ENCODE measurements at regions not wholly inside any gene's neighbourhood (a gene's known extent, or its start where the extent isn't known, plus 50 kb on each side); places are given as distances from the start of the nearest gene placed in this dataset.

DNA sequence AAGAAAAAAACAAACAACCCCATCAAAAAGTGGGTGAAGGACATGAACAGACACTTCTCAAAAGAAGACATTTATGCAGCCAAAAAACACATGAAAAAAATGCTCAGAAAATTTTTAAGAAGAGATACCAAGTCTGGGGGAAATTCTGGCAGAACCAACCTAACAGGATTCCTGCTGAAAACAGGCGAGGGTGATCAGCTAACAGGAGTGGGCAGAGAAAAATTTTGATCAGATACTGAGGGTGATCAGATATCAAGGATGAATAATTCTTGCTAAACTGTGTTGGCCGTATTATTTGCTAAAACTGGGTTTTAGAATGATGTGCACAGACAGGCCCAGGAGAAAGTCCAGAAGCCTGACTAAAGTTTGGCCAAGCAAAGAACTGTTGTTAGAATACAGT lies 557.3 kb downstream of the CD109 start:
- Histone ChIP-seq H3K4me1 (replicated peaks) (no peaks in the 10 kb centered on the region), H3K4me3 (no peak overlapping the region), H3K27ac (no peak overlapping the region), H3K27me3 (replicated peaks; ENCODE audit: insufficient read depth) (no peaks in the 10 kb centered on the region), H3K9me3 (no peaks in the 10 kb centered on the region), H3K36me3 (no peaks in the 10 kb centered on the region)
- intact Hi-C loops (cut with DNase I): no loop called here
- DNase-seq (ENCODE audit: low spot score): no peak
- TF ChIP-seq POLR2AphosphoS5 (IDR thresholded peaks at IDR 0.05) (no peak), POLR2A (IDR thresholded peaks at IDR 0.05) (no peak)
- TF ChIP-seq, protein P1, sequence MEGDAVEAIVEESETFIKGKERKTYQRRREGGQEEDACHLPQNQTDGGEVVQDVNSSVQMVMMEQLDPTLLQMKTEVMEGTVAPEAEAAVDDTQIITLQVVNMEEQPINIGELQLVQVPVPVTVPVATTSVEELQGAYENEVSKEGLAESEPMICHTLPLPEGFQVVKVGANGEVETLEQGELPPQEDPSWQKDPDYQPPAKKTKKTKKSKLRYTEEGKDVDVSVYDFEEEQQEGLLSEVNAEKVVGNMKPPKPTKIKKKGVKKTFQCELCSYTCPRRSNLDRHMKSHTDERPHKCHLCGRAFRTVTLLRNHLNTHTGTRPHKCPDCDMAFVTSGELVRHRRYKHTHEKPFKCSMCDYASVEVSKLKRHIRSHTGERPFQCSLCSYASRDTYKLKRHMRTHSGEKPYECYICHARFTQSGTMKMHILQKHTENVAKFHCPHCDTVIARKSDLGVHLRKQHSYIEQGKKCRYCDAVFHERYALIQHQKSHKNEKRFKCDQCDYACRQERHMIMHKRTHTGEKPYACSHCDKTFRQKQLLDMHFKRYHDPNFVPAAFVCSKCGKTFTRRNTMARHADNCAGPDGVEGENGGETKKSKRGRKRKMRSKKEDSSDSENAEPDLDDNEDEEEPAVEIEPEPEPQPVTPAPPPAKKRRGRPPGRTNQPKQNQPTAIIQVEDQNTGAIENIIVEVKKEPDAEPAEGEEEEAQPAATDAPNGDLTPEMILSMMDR (IDR thresholded peaks at IDR 0.05): no peak
- 29% methylated on average over 2 of the region's 2 CpGs for WGBS

DNA sequence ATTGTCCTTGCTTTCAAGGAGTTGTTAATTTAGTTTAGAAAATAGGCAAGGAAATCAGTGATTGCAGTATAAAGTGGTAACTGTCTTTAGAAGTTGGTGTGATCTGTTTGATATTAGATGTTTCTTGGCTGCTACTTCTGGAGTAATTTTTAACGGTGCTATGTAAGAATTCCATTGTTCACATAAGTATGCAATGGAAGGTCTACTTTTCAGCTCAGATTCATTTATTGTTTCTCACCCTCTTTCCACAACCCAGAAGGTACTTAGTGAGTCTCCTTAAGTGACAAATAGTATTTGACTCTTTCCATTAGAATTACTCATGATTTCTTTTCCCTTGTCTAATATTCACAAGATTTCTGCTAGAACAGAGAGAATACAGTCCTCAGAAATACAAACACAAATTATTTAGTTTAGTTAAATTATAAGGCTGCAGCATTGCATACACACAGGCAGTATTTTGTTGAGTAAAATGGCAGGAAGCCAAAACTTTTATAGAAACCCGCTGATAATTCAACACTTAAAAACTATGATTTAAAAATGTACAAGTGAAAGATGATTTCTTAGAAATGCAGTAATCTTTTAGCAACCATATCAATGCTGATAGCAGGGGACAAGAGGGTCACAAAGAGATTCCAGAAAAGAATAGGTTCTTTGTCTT lies 554.3 kb downstream of the CD109 start:
- Histone ChIP-seq H3K36me3 (no peaks in the 10 kb centered on the region), H3K4me3 (no peak overlapping the region), H3K9me3 (no peaks in the 10 kb centered on the region), H3K4me1 (replicated peaks) (no peaks in the 10 kb centered on the region), H3K27ac (no peak overlapping the region), H3K27me3 (replicated peaks; ENCODE audit: insufficient read depth) (no peaks in the 10 kb centered on the region)
- WGBS: 25% methylated on average over 2 of the region's 2 CpGs
- no peak for DNase-seq (ENCODE audit: low spot score)
- intact Hi-C loops (cut with DNase I): no loop called here
- no peak for TF ChIP-seq POLR2AphosphoS5 (IDR thresholded peaks at IDR 0.05)

DNA sequence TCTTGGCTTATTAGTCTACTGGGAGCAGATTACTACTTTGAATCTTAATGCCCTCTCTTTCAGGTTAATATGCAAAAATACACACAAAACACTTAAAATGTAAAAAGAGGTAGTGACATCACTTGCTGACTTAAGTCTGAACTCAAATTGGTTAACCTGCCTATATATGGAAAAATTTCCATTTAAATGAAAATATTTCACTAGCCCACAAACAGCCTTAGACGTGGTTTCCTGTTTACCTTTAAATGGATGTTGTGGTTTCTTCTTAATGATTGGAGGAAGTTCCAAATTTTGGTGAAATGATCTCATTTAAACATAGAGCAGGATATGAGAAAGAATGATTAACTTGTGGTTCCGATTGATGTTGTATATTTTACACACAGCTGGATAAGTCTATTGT lies 553.7 kb downstream of the CD109 start:
- Histone ChIP-seq H3K27me3 (replicated peaks; ENCODE audit: insufficient read depth) (no peaks in the 10 kb centered on the region), H3K4me1 (replicated peaks) (no peaks in the 10 kb centered on the region), H3K4me3 (no peak overlapping the region), H3K36me3 (no peaks in the 10 kb centered on the region), H3K9me3 (no peaks in the 10 kb centered on the region), H3K27ac (no peak overlapping the region)
- DNase-seq (ENCODE audit: low spot score): no peak
- WGBS: 67% methylated on average over 2 of the region's 2 CpGs
- TF ChIP-seq, protein P1 (IDR thresholded peaks at IDR 0.05): no peak
- TF ChIP-seq POLR2A (IDR thresholded peaks at IDR 0.05) (no peak), POLR2AphosphoS5 (IDR thresholded peaks at IDR 0.05) (no peak)
- intact Hi-C loops (cut with DNase I): no loop called here

DNA sequence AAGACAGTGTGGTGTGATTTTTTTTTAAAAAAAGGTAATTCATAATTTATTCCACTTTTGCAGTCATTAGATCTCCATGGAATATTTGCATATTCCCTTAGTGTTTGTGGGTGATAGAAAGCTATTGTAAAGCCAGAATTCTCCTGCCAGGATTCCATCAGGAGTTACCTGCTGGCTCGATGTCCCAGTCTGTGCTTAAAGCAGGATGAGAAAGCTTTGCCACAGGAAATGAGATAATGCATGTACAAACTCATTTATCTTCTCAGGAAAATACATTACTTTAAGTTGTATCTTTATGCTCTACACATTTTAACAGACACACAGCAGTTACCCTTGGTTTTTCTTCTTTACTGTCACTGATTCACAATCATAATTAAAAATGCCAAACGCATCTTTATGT lies 553.0 kb downstream of the CD109 start:
- Histone ChIP-seq H3K27ac (no peak overlapping the region), H3K4me1 (replicated peaks) (no peaks in the 10 kb centered on the region), H3K27me3 (replicated peaks; ENCODE audit: insufficient read depth) (no peaks in the 10 kb centered on the region), H3K9me3 (no peaks in the 10 kb centered on the region), H3K4me3 (no peak overlapping the region), H3K36me3 (no peaks in the 10 kb centered on the region)
- WGBS: 26% methylated on average over 2 of the region's 2 CpGs
- DNase-seq (ENCODE audit: low spot score): no peak
- TF ChIP-seq POLR2A (IDR thresholded peaks at IDR 0.05) (no peak), POLR2AphosphoS5 (IDR thresholded peaks at IDR 0.05) (no peak)
- TF ChIP-seq, protein P1 (IDR thresholded peaks at IDR 0.05): no peak
- intact Hi-C loops (cut with DNase I): no loop called here

DNA sequence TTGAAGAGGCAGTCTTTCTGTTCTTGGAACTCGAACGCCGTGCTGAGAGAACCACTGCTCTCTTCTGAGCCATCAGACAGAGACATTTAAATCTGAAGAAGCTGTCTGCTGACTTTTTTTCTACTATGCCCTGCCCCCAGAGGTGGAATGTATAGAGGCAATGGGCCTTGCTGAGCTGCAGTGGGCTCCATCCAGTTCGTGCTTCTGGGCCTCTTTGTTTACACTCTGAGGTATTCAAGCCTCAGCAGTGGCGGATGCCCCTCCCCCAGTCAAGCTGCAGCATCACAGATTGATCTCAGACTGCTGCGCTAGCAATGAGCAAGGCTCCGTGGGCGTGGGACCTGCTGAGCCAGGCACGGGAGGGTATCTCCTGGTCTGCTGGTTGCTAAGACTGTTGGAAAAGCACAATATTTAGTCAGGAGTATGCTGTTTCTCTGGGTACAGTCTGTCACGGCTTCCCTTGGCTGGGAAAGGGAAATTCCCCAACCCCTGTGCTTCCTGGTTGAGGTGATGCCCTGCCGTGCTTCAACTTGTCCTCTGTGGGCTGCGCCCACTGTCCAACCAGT lies 526.8 kb downstream of the CD109 start:
- H3K9me3 ChIP-seq: no peaks in the 10 kb centered on the region
- DNase-seq (ENCODE audit: low spot score): no peak
- H3K27ac ChIP-seq: no peak overlapping the region
- intact Hi-C loops (cut with DNase I): no loop called here
- no peak overlapping the region for H3K4me3 ChIP-seq
- 39% methylated on average over 10 of the region's 12 CpGs for WGBS
- no peaks in the 10 kb centered on the region for H3K4me1 ChIP-seq (replicated peaks)
- H3K27me3 ChIP-seq (replicated peaks; ENCODE audit: insufficient read depth): no peaks in the 10 kb centered on the region
- no peaks in the 10 kb centered on the region for H3K36me3 ChIP-seq
- no peak for TF ChIP-seq POLR2A (IDR thresholded peaks at IDR 0.05)
- TF ChIP-seq, protein P1 (IDR thresholded peaks at IDR 0.05): no peak
- no peak for TF ChIP-seq POLR2AphosphoS5 (IDR thresholded peaks at IDR 0.05)
